Rectal smooth muscle tissue (tissue), 1 donor: ENCODE measurements at regions not wholly inside any gene's neighbourhood (a gene's known extent, or its start where the extent isn't known, plus 50 kb on each side); places are given as distances from the start of the nearest gene placed in this dataset.
"Not testable (repeated sequence)": the region's sequence is repeated elsewhere in the genome, so short reads cannot be mapped to it uniquely, and the experiment has no call there.

ENCODE experiments used
- H3K27ac ChIP-seq: one replicate; pipeline ENCODE4 v1.7.0; 2013; ENCODE audit warnings: low read depth, low read length, inconsistent platforms
- H3K27me3 ChIP-seq: one replicate; pipeline ENCODE4 v1.7.0; 2013; ENCODE audit warnings: low read length; ENCODE audit not compliant: control insufficient read depth, insufficient read depth
- H3K36me3 ChIP-seq: one replicate; pipeline ENCODE4 v1.7.0; 2013; ENCODE audit warnings: low read length; ENCODE audit not compliant: control insufficient read depth, insufficient read depth
- H3K4me1 ChIP-seq: one replicate; pipeline ENCODE4 v1.7.0; 2013; ENCODE audit warnings: low read length; ENCODE audit not compliant: control insufficient read depth, insufficient read depth
- H3K4me3 ChIP-seq: one replicate; pipeline ENCODE4 v1.7.0; 2013; ENCODE audit warnings: low read length
- H3K9ac ChIP-seq: one replicate; pipeline ENCODE4 v1.7.0; 2013; ENCODE audit warnings: low read length

- H3K36me3 ChIP-seq: no peaks in the 10 kb centered on the region
- H3K27me3 ChIP-seq: no peaks in the 10 kb centered on the region
- no peak overlapping the region for H3K27ac ChIP-seq
- H3K9ac ChIP-seq: no peak overlapping the region
- H3K4me3 ChIP-seq: no peak overlapping the region
- no peaks in the 10 kb centered on the region for H3K4me1 ChIP-seq
Observed at GRCh38 chr7:142511801-142512200, 237.5 kb upstream of the PRSS1 start.

- Histone ChIP-seq H3K36me3 (no peaks in the 10 kb centered on the region), H3K4me1 (no peaks in the 10 kb centered on the region), H3K27ac (no peak overlapping the region), H3K27me3 (no peaks in the 10 kb centered on the region), H3K9ac (no peak overlapping the region), H3K4me3 (no peak overlapping the region)
Observed at GRCh38 chr7:142511374-142511773, 237.9 kb upstream of the PRSS1 start.

- not testable (repeated sequence) for H3K9ac ChIP-seq, H3K4me1 ChIP-seq, H3K4me3 ChIP-seq, H3K36me3 ChIP-seq, H3K27ac ChIP-seq, H3K27me3 ChIP-seq
Observed at GRCh38 chr7:142509235-142509634, 240.0 kb upstream of the PRSS1 start.

- no peak overlapping the region for H3K4me3 ChIP-seq
- H3K36me3 ChIP-seq: no peaks in the 10 kb centered on the region
- H3K27ac ChIP-seq: no peak overlapping the region
- no peak overlapping the region for H3K9ac ChIP-seq
- no peaks in the 10 kb centered on the region for H3K4me1 ChIP-seq
- no peaks in the 10 kb centered on the region for H3K27me3 ChIP-seq
Observed at GRCh38 chr7:142508251-142508650, 241.0 kb upstream of the PRSS1 start.

GRCh38 chr7:142507799-142508198 is 241.5 kb upstream of the PRSS1 start:
- Histone ChIP-seq H3K27me3 (no peaks in the 10 kb centered on the region), H3K4me1 (no peaks in the 10 kb centered on the region), H3K36me3 (no peaks in the 10 kb centered on the region), H3K9ac (no peak overlapping the region), H3K4me3 (no peak overlapping the region), H3K27ac (no peak overlapping the region)

- H3K27me3 ChIP-seq, H3K9ac ChIP-seq, H3K27ac ChIP-seq, H3K36me3 ChIP-seq, H3K4me3 ChIP-seq, H3K4me1 ChIP-seq: not testable (repeated sequence)
Observed at GRCh38 chr7:142507066-142507465, 242.2 kb upstream of the PRSS1 start.

- Histone ChIP-seq H3K27me3 (no peaks in the 10 kb centered on the region), H3K4me3 (no peak overlapping the region), H3K36me3 (no peaks in the 10 kb centered on the region), H3K4me1 (no peaks in the 10 kb centered on the region), H3K9ac (no peak overlapping the region), H3K27ac (no peak overlapping the region)
Observed at GRCh38 chr7:142506601-142507000, 242.7 kb upstream of the PRSS1 start.

GRCh38 chr7:142503949-142504348 is 245.3 kb upstream of the PRSS1 start:
- not testable (repeated sequence) for H3K4me3 ChIP-seq, H3K27ac ChIP-seq, H3K27me3 ChIP-seq, H3K36me3 ChIP-seq, H3K9ac ChIP-seq, H3K4me1 ChIP-seq

- no peak overlapping the region for H3K9ac ChIP-seq
- no peaks in the 10 kb centered on the region for H3K36me3 ChIP-seq
- no peak overlapping the region for H3K27ac ChIP-seq
- no peaks in the 10 kb centered on the region for H3K4me1 ChIP-seq
- no peaks in the 10 kb centered on the region for H3K27me3 ChIP-seq
- H3K4me3 ChIP-seq: no peak overlapping the region
Observed at GRCh38 chr7:142503036-142503435, 245.2 kb upstream of the PRSS58 start.

- Histone ChIP-seq H3K9ac (no peak overlapping the region), H3K36me3 (no peaks in the 10 kb centered on the region), H3K4me3 (no peak overlapping the region), H3K4me1 (no peaks in the 10 kb centered on the region), H3K27ac (no peak overlapping the region), H3K27me3 (no peaks in the 10 kb centered on the region)
Observed at GRCh38 chr7:142501434-142501833, 243.6 kb upstream of the PRSS58 start.

- H3K27ac ChIP-seq: no peak overlapping the region
Observed at GRCh38 chr7:142500366-142500765, 242.5 kb upstream of the PRSS58 start.

GRCh38 chr7:142499635-142500034 is 241.8 kb upstream of the PRSS58 start:
- Histone ChIP-seq H3K36me3 (no peaks in the 10 kb centered on the region), H3K27ac (no peak overlapping the region), H3K4me3 (no peak overlapping the region), H3K9ac (no peak overlapping the region), H3K4me1 (no peaks in the 10 kb centered on the region), H3K27me3 (no peaks in the 10 kb centered on the region)

More at GRCh38 chr7:142500366-142500765, 242.5 kb upstream of the PRSS58 start:
- Histone ChIP-seq H3K9ac (no peak overlapping the region), H3K4me3 (no peak overlapping the region), H3K27me3 (no peaks in the 10 kb centered on the region), H3K4me1 (no peaks in the 10 kb centered on the region), H3K36me3 (no peaks in the 10 kb centered on the region)

- no peaks in the 10 kb centered on the region for H3K4me1 ChIP-seq
- H3K4me3 ChIP-seq: no peak overlapping the region
- H3K27ac ChIP-seq: no peak overlapping the region
- H3K9ac ChIP-seq: no peak overlapping the region
- H3K27me3 ChIP-seq: no peaks in the 10 kb centered on the region
- H3K36me3 ChIP-seq: no peaks in the 10 kb centered on the region
Observed at GRCh38 chr7:142498364-142498763, 240.5 kb upstream of the PRSS58 start.
